Psoas muscle (tissue), 7 donors: ENCODE measurements at regions not wholly inside any gene's neighbourhood (a gene's known extent, or its start where the extent isn't known, plus 50 kb on each side); places are given as distances from the start of the nearest gene placed in this dataset.

ENCODE experiments used
- ATAC-seq, 4 donors: fragments of 200-7000 bp; cut with Tn5 transposase; one replicate each; pipeline ENCODE4 v1.9.1; 2020; ENCODE audit warnings: moderate library complexity in 3 of 4, mild to moderate bottlenecking in 2 of 4
- DNase-seq, 2 donors: peaks; one replicate each; pipeline ENCODE4 v3.0.0-alpha.2; 2020
- H3K27ac ChIP-seq: fragments of 200-600 bp; one replicate; pipeline ENCODE4 v1.8.0; 2022
- H3K27me3 ChIP-seq, 3 donors: fragments of 200-600 bp in 1 of 3; one replicate each; pipeline versions ENCODE4 v1.6.1 to v1.8.0; 2013 to 2022; ENCODE audit warnings: low read length in 2 of 3, mild to moderate bottlenecking in 2 of 3, moderate library complexity in 1 of 3; ENCODE audit not compliant: insufficient read depth in 3 of 3
- H3K36me3 ChIP-seq, 2 donors: fragments of 200-600 bp in 1 of 2; one replicate each; pipeline versions ENCODE4 v1.6.1 to v1.8.0; 2013 to 2022; ENCODE audit warnings: low read depth in 1 of 2, mild to moderate bottlenecking in 1 of 2, moderate library complexity in 1 of 2; ENCODE audit not compliant: insufficient read depth in 1 of 2
- H3K4me1 ChIP-seq: fragments of 200-600 bp; one replicate; pipeline ENCODE4 v1.8.0; 2022
- H3K4me3 ChIP-seq: fragments of 200-600 bp; one replicate; pipeline ENCODE4 v1.8.0; 2022; ENCODE audit warnings: mild to moderate bottlenecking
- H3K9me3 ChIP-seq: fragments of 200-600 bp; one replicate; pipeline ENCODE4 v1.8.0; 2022
- CTCF ChIP-seq: fragments of 200-600 bp; IDR thresholded peaks from one replicate; pipeline ENCODE4 v1.8.0; 2022; ENCODE audit warnings: antibody characterized with exemption
- WGBS, 3 donors: extraction: QIAGEN DNeasy Blood & Tissue Kit; methylation state at CpG; one replicate each; pipeline versions ENCODE4 v1.1.6 to v1.1.7; 2013; 5-methylcytosine and 5-hydroxymethylcytosine counted together
- intact Hi-C, 2 donors: fragments of 100-400 bp; cut with DNase I; formaldehyde crosslinking; loops; one replicate each; pipeline versions ENCODE4 v1.11.0 to v1.14.2; 2022
- donor health status: healthy with polysubstance abuse.
- donor health status: DM: no; HTN: no; CAD: no; lungs with moderate emphysema.
- donor health status: Bipolar disorder and iron deficiency.
- donor health status: healthy.
- donor health status: DM: yes; HTN: yes; CAD: no.
- donor health status: DM: no; HTN: no; CAD: no.
- donor health status: DM: yes; HTN: yes; CAD: no.

DNA sequence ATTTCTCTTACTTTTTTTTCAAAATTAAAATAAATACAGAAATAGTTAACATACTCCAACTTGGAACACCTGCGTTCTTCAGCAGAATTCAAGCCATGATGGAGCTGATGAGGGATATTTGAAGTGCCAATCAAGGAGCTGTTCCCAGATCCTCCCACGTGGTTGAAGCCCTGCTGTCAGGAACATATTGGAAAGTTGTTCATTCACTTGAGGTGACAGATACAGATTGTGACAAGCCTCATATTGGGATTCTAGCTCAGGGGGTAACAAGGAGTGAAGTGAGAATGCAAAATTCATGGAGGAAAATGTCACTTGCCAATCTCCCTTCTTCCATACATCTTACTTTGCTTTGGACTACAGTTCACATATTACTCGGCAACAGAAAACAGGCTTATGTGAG is 2670.8 kb downstream of the PCDH7 start:
- Histone ChIP-seq H3K27ac (no peak overlapping the region), H3K4me3 (no peak overlapping the region), H3K36me3 (no peaks in the 10 kb centered on the region), H3K27me3 (no peaks in the 10 kb centered on the region), H3K4me1 (no peaks in the 10 kb centered on the region), H3K9me3 (no peaks in the 10 kb centered on the region)
- no peak for ATAC-seq
- intact Hi-C loops: no loop called here
- no peak for DNase-seq
- 64 to 75% (median 72%) methylated on average over 3 of the region's 3 CpGs for WGBS, 3 donors
- no peak for TF ChIP-seq CTCF

DNA sequence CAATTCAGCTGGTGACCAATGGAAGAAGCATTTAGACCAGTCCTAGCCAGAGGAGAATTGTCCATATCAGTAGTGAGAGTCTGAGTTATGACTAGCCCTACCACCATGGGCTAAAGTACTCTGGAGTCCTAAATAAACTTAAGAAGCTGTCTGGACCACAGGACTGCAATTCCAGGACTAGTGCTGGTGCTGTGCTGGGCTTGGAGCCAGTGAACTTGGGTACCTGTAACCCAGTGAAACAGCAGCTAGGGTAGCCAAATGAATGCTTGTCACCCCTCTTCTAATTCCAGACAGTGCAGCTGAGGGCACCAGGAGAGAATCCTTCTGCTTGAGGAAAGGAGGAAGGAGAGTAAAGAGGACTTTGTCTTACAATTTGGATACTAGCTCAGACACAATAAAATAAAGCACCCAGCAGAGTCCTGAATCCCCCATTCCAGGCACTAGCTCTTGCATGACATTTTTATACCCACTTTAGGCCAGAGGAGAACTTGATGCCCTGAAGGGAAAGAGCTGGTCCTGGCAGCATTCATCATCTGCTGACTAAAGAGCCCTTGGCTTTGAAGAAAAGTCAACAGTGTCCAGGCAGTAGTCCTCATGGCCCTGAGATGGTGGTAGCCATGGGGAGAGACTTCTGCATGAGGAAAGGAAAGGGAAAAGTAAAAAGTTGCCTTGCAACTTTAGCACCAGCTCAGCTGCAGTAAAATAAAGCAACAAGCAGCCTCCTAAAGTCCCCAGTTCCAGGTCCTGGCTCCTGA is 2675.7 kb downstream of the PCDH7 start:
- Histone ChIP-seq H3K36me3 (no peaks in the 10 kb centered on the region), H3K4me3 (no peak overlapping the region), H3K9me3 (peaks cover 3% of the 10 kb centered on the region), H3K27ac (no peak overlapping the region), H3K4me1 (no peaks in the 10 kb centered on the region), H3K27me3 (no peaks in the 10 kb centered on the region)
- TF ChIP-seq CTCF: no peak
- no peak for ATAC-seq
- DNase-seq: no peak
- intact Hi-C loops: no loop called here

GRCh38 chr4:33400504-33400903 is 2680.3 kb downstream of the PCDH7 start:
- intact Hi-C loops: no loop called here
- TF ChIP-seq CTCF: no peak
- no peaks in the 10 kb centered on the region for H3K36me3 ChIP-seq
- no peak overlapping the region for H3K4me3 ChIP-seq
- WGBS, 3 donors: 88 to 95% (median 92%) methylated on average over 11 of the region's 11 CpGs
- peaks cover 3% of the 10 kb centered on the region for H3K9me3 ChIP-seq
- H3K4me1 ChIP-seq: no peaks in the 10 kb centered on the region
- H3K27ac ChIP-seq: no peak overlapping the region
- DNase-seq: no peak
- H3K27me3 ChIP-seq: no peaks in the 10 kb centered on the region
- ATAC-seq: no peak

DNA sequence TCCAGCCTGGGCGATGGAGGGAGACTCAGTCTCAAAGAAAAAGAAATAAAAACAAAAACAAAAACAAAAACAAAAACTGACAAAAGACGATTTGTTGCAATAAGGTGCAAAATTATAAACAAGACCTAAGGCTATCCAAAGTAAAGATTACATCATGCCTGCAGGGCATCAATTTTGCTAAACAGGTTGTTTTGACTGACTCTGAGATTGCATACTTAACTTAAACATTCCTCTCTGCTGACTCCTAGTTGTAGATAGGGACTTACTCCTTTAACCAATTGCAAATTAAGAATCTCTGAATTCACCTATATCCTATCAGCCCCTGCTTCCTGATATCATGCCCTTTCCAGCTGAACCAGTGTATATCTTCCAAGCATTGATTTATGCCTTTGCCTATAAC is 2687.3 kb downstream of the PCDH7 start:
- H3K4me1 ChIP-seq: no peaks in the 10 kb centered on the region
- no peaks in the 10 kb centered on the region for H3K27me3 ChIP-seq
- no peak overlapping the region for H3K27ac ChIP-seq
- DNase-seq (no peak), ATAC-seq (no peak)
- intact Hi-C loops: no loop called here
- no peaks in the 10 kb centered on the region for H3K9me3 ChIP-seq
- no peak overlapping the region for H3K4me3 ChIP-seq
- WGBS, 3 donors: 88 to 94% (median 91%) methylated on average over 2 of the region's 2 CpGs
- no peaks in the 10 kb centered on the region for H3K36me3 ChIP-seq
- TF ChIP-seq CTCF: no peak

DNA sequence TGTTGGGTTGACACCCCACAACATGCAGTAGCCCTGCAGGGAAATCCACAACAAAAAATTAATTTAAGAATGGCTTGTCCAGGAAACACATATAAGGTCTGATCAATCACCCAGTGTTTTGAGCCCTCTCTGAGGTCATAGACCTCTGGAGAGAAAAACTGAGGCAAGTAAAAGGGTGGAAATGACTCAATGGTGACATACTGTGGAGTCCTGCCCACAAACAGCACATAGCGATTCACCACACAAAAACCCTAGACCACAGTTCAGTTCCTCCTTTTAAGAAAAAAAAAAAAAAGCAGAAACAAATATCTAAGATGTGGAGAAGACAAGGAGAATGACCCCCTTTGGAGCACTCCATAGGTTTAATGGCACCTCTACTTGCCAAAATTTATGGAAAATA is 2691.0 kb downstream of the PCDH7 start:
- H3K4me1 ChIP-seq: no peaks in the 10 kb centered on the region
- H3K36me3 ChIP-seq: no peaks in the 10 kb centered on the region
- ATAC-seq (no peak), DNase-seq (no peak)
- no peaks in the 10 kb centered on the region for H3K9me3 ChIP-seq
- WGBS, 3 donors: 80 to 88% (median 88%) methylated on average over 1 of the region's 1 CpG
- no peak overlapping the region for H3K27ac ChIP-seq
- no peaks in the 10 kb centered on the region for H3K27me3 ChIP-seq
- no peak for TF ChIP-seq CTCF
- intact Hi-C loops: no loop called here
- H3K4me3 ChIP-seq: no peak overlapping the region
